ENCODE measurements at regions not wholly inside any gene's neighbourhood (a gene's known extent, or its start where the extent isn't known, plus 50 kb on each side); places are given as distances from the start of the nearest gene placed in this dataset.
A peak's percentile ranks its signal among the peaks of the same experiment; 100 is the strongest.
"Not testable (repeated sequence)": the region's sequence is repeated elsewhere in the genome, so short reads cannot be mapped to it uniquely, and the experiment has no call there.

DNA sequence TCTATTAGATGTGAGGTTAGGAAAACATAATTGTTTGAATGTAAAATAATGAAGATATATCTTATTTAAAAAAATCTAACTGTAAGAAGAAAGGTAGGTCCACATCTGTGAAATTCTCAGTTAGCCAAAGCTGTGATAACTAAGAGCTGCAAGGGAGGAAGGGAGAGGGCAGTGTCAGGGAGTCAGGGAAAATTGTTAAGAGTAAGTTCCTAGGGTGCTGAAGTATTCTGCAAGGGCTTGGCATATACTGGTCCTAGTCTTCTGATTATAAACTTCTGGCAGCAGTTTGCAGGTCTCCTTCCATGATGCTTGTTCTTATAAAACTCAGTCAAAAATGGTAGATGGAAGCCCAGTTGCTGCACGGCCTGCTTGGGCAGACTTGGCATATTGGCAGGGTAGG is 233.2 kb downstream of the NMUR2 start:
- no peak for DNase-seq

DNA sequence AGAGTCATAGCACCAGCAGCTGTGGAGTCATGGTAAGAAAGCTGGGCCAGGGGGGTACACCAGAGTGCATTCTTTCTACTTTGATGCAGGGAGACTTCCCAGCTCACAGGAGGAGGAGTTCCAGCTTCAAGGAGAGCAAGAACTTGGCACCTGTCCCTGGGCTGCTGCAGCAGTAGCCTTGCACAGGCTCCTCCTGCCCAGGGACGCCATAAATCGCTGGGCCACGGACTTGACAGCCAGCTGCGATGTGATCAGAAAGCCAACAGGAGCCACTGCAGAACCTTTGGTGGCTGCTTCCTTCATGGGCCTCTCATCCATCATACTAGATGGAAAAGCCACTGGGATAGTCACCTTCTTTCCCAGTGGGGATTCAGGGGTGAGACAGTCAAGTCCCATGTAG is 234.7 kb downstream of the NMUR2 start:
- no peak for DNase-seq

DNA sequence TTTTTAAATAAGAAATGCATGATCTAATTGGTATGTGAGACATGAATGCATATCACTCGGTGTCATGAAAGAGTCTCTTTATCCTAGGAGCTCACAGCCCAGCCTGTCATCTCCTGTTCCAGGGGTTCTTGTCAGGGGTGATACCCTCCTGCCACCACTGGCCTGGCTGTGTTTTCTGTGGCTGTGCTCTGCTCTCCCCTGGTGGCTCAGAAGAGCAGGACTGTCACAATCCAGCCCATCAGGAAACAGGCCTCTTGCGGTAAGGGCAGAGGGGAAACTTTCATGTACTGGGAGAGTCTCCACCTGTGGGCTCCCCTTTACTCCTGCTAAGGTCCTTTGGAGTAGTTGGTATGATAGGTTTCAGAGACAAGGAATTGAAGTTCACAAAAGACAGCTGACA is 240.2 kb upstream of the GLRA1 start:
- DNase-seq: no peak

DNA sequence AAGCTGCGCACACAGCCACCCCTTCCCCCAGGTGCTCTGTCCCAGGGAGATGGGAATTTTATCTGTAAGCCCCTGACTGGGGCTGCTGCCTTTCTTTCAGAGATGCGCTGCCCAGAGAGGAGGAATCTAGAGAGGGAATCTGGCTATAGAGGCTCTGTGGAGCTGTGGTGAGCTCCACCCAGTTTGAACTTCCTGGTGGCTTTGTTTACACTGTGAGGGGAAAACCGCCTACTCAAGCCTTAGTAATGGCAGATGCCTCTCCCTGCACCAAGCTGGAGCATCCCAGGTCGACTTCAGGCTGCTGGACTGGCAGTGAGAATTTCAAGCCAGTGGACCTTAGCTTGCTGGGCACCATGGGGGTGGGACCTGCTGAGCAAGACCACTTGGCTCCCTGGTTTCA is 235.2 kb upstream of the GLRA1 start:
- DNase-seq: not testable (repeated sequence)

DNA sequence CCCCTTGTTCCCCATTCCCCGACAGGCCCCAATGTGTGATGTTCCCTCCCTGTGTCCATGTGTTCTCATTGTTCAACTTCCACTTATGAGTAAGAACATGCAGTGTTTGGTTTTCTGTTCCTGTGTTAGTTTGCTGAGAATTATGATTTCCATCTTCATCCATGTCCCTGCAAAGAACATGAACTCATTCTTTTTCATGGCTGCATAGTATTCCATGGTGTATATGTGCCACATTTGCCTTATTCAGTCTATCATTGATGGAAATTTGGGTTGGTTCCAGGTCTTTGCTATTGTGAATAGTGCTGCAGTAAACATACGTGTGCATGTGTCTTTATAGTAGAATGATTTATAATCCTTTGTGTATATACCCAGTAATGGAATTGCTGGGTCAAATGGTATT is 229.8 kb upstream of the GLRA1 start:
- DNase-seq: not testable (repeated sequence)

DNA sequence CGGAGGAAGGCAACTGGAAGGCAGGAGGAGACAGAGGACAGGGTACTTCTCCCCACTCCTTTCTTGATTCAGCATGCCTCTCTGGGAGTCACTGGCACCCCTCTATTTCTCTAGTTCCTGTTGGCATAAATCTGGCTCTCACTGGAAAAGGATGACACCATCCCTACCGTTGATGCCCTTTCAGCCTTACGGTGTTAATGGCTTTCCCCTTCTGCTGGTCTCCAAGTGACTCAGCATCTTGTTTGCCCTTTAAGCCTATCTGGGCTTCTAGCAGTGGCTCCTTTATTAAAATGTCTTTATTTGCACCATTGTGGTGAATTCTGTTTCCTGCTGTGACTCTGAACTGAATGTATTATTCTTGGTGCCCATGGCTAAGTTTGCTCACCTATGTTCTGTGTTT is 227.3 kb upstream of the GLRA1 start:
- no peak for DNase-seq

DNA sequence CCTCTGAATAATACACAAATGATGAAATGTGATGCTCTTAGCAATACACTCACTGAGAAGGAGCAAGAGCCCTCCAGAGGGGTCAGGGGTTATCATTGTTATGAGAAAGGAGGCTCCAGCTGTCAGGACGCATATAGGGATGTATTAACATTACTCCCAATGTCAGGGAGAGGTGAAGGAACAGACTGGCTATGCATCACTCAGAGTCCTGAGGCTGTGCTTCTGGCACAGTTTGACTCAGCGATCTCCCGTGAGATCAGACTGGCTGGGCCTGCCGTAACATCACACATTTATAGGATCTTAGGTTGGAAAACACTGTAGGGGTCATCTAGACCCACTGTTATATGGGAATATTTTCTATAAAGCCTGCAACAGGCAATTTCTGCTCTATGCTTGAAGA is 226.5 kb upstream of the GLRA1 start:
- DNase-seq: no peak

DNA sequence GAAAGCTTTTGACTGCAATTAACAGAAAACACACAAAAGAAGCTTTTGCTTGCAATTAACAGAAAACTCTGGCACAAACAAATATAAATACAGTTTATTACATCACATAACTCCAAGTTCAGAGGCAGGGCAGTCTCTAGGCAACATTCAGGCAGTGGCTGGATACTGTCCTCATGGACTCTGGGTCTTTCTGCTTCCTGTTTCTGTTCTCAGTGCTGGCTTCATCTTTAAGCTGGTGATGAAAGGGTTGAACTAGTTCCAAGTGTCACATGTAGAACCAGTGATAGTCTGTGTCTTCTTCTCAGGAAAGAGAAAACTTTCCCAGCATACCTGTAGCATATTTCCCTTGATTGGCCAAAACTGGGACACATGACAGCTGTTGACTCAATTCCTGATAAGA is 222.6 kb upstream of the GLRA1 start:
- no peak for DNase-seq

DNA sequence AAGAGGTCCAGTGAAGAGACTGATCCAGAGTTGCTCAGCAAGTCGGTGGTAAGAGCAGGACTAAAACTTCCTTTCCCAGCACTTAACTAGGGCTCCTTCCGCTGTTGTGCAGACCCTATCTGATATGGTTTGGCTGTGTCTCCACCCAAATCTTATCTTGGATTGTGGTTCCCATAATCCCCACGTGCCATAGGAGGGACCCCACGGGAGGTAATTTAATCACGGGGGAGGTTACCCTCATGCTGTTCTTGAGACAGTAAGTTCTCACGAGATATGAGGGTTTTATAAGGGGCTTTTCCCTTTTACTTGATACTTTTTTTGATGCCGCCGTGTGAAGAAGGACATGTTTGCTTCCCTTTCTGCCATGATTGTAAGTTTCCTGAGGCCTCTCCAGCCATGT is 221.9 kb upstream of the GLRA1 start:
- DNase-seq: no peak

DNA sequence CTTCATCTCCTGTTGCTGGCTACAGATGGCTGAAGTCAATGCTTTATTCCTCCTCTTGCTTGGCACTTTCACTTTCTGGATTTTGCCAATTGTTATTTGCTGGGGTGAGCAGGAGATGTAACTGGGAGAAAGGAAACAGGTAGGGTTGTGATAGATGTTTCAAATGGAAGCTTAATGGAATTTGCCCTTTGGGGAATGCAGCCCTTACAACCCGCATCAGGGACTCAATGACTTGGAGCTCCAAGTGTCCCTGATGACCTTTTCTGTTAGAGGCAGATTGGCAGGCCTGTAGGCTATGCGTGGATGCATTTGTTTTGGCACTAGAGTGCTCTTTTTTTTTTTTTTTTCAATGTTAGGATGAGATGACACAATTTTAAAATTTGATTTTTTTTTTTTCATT is 219.9 kb upstream of the GLRA1 start:
- no peak for DNase-seq

DNA sequence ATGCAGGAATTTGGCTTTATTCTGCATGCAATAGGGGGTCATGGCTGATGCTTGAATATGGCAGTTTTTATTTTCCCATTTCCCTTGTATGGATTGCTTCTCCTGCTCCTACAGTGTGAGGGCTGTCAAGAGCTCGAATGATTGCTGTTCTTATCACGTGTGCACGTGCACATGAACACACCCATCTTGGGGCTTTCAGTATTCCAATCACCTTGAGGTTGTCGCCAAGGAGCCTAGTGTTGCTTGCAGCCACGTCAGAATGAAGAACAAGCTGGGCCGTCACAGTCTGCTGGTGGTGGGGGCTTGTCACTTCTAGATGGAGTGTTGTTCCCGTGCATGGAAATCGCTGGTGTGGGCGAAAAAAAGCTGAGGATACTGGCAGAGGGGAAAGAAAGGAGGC is 219.4 kb upstream of the GLRA1 start:
- DNase-seq: no peak

DNA sequence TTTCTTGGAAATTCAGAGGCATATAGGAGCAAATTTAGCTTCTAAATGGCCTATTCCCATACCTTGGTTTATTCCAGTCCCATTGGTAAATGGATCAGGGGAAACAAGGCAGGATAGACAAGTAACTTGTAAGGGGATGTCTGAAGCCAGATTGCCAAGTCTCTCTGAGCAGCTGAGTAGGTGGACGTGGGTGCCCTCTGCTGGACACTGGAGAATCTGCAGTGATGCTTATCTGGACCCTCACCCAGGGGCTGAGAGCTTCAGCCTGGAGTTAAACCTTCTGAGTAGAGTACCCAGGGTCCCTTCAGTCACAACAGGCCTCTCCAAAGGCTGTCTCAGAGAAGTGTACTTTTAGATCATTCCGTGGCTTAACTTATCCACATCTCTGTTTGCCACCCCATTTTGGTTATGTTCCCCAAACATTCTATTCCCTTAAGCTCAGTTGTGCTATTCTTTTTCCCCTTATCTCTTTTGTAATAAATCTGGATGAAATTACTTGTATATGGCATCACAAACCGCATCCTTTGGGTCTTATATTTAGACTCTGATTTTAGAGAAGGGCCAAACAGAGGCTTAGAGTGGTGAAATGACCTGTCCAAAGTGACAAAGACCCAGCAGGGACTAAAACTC is 218.3 kb upstream of the GLRA1 start:
- DNase-seq: peak; percentile 39

DNA sequence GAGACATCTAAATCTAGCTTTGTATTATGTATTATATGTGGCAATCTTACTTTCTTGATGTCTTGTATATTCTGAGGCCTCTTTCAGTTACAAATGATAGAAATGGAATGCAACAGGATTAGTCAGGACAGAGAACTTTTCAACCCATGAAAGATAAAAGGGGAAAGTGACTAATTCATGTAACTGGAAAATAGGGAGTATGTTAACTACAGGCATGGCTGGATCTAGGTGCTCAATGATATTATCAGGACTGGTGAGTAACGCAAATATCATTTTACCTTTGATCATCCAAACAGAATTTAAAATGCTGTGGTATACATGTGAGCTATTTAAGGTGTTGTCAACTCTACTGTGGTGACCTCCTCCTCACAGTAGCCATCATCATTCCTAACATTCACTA is 215.7 kb upstream of the GLRA1 start:
- no peak for DNase-seq

DNA sequence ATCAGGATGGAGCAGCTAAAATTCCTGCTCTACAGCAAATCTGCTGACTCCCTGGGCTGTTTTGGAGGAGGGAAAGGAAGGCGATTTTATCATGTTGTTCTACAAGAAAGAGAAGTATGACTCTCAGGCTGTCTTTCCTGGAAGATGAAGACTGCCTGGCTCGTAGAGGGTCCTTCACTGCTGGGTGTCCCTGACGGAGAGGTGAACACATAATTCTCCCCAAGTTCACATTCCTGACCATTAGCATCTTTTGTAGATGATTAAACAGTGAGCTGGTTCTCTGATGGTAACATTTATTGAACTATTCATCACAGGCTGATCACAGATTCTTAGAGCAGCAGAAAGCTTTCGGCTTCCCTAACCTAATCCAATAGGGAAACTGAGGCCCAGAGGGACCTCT is 212.4 kb upstream of the GLRA1 start:
- DNase-seq: no peak

DNA sequence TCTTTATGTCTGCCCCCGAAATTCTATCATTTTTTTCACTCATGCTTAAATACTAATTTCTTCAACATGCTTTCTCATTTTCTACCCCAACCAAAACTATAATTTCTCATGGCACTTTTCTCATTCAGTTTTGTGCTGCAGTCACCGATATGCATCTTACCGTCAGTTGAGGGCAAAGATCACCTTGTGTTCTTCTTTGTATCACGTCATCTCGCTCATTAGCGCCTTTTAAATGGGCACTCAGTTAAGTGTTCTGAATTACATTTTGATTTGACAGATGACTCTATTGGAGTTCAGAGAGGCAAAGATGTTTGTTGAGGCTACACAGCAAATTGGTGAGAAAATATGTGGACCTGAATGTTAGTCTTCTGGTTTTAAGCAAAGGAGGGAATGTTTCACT is 211.7 kb upstream of the GLRA1 start:
- DNase-seq: no peak

DNA sequence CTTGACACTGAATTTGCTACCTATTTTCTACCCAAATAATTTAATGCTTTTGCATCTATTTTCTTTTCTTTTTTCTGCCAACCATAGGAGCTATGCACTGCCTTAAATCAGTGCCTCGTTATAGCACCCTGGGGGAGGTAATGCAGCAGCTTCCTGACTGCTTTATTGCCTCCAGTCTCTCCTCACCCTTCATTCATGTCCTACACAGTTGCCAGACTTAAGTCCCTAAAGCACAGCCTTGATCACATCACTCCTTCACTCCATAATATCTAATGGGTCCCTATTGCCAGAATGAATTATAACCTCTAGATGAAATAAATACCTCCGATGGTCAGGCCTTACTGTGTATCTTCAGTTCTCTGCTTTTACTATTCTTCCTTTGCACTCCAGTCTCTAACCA is 211.2 kb upstream of the GLRA1 start:
- no peak for DNase-seq

DNA sequence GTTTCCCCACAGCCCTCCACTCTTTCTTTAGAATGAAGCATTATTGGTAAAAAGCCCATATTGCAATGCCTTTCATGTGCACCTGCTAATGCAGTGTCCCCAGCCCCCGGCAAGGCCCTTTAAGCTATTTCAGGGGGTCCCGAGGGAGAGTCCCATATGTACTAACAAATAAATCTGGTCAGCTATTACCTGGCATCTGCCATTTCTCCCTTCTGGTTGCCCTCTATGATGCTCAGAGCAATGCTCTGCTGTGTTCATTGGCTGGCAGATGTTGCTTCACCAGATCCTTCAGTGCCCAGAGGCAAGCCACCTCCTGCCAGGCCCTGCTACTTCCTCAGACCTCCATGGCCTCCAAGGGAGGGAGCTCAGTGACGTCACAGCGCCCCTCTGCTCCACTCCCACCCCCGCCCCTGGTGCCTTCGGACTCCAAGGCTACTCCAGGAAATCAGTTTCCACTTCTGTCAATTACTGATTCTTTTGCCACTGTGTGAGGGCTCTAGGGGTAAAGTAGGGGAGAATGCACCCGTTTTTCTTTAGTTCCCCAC is 201.1 kb upstream of the GLRA1 start:
- no peak for DNase-seq

DNA sequence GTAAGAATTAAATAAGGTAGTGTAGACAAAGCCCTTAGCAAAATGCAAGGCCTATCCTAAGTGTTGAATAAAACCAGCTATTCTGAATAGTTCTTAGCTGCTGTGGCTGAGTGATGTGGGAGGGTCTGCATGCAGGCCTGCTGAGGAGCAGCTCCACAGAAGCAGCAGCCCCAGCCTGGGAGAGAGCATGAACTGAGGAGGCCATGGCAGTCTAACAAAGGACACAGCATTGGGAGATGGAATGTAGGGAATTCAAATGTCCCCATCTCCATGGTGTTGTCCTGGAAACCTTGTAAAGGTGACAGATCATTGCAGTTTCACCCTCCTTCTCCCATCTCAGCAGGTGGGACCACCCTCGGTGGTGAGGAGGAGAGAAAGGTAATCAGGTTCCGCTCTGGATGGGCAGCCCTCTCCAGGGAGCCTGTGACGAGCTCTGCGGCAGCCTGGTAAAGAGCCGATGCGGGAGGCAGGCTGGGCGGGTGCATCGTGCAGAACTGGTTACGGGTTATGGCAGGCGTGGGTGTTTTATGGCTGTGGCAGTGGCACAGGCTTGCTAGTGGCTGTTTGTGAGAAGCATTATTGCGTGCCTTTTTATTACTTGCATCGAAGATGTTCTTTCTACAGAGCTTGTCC is 199.9 kb upstream of the GLRA1 start:
- no peak for DNase-seq

DNA sequence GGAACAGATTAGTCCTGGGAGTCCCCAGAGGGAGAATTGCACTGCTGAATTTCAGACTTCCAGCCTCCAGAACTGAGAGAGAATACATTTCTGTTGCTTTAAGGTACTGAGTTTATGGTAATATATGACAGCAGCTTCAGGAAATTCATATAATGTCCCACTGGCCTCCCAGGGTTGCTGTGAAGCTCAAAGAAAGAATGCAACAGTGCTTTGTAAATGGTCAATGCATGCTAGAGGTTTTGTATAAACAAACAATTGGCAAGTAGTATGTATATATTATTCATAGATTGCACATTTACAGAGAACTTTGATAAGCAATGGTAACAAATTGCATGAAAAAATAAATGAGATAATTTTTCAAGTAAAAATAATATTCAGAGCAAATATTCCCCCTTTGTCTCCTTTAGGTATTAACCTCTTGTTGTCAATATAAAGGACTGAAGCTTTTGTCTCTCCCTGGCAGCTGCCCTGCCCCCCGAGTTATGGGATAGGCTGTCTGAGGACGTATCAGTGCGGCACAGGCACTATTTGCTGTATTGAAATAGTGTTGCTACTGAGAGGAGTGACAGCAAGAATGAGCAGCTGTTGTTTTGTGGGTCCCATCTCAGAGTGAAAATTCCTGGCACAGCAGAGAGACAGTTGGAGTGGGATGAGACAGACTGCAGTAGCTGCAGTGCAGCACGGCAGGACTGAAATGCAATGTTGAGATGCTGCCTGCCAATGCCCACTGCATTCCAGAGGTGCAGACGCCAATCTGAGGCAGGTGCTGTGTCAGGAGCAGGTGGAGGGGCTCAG is 194.2 kb upstream of the GLRA1 start:
- no peak for DNase-seq

DNA sequence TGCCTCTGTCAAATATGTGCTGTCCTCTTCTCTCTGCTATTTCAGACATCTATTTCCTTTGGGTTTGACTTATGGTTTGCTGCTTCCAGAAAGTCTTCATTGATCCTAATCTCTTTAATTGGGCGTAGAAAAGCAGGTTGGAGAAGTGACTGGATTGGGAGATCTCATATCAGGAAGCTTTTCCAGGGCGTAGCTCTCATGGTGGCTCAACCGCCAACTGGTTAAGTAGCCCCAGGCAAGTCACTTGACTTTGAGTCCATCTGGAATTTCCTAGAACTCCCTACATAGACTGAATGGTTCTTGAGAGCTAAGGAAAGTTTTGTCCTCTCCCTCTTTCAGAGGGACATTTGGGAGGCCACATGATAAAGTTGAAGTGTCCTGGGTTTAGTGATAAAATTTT is 192.3 kb upstream of the GLRA1 start:
- DNase-seq: no peak

DNA sequence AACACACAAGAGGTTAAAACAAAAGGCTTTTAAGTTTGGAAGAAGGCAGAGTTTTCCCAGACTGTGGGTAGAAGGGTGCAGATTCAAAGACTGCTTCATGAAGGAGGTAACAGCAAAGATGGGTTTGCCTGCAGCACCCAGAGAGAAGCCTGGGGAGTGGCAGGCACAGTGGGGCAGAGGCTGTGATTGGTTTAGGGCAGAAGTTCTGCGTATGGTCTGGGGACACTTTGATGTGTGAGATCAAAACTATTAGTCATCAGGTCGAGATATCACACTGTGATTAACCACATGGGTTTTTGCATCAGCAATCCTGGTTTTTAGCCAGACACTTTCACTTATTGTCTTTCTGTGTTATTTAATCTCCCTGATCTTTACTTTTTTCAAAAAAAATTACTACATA is 188.8 kb upstream of the GLRA1 start:
- DNase-seq: no peak

DNA sequence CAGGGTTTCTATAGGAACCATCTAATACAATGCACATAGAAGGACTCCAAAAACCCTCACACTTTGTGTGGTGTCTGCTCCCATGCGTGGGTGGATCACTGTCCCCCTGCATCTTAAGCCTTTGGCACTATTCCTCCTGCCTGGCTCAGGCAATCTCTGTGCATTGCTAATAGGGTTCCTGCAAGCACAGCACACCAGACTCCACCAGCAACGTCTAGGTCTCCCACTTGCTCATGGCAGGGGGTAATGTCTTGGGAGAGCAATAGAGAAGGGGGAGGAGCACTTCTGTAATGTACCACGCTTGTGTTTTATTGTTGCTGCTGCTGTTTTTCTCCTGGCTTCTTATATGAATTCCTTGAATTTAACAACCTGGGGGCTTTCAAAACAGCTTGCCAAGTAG is 182.6 kb upstream of the GLRA1 start:
- DNase-seq: no peak

DNA sequence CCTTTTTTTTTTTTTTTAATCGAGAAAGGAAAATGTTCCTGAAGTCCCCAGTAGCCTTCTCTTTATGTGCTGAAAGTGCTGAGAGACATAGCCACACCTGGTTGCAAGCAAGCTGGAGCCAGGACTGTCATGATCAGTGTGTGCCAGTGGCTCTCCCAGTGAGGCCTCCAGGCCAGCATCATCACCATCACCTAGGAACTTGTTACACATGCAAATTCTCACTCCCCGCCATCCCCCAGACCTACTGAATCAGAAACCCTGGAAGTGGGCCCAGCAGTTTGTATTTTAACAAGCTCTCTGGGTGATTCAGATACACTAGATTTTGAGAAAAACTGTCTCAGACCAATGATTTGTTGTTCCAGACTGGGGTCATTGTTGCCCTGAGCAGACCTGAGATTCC is 181.9 kb upstream of the GLRA1 start:
- DNase-seq: no peak

DNA sequence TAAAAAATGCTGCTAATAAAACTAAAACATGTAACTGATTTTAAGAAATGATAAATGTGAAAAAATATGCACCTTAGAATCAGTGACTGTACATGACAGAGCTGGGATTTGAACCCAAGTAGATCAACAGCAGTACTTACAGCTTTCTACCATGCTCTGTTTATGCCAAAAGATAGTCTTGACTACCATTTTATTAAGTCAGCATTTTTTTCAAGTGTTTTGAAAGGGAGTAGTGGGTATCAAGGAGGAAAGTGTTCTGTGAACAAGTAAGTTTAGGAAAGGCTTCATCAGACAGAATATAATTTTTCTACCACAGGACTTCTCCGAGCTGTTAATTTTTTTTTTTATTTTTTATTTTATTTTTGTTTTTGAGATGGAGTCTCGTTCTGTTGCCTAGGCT is 180.4 kb upstream of the GLRA1 start:
- DNase-seq: no peak
